ENCODE measurements at regions not wholly inside any gene's neighbourhood (a gene's known extent, or its start where the extent isn't known, plus 50 kb on each side); places are given as distances from the start of the nearest gene placed in this dataset.

DNA sequence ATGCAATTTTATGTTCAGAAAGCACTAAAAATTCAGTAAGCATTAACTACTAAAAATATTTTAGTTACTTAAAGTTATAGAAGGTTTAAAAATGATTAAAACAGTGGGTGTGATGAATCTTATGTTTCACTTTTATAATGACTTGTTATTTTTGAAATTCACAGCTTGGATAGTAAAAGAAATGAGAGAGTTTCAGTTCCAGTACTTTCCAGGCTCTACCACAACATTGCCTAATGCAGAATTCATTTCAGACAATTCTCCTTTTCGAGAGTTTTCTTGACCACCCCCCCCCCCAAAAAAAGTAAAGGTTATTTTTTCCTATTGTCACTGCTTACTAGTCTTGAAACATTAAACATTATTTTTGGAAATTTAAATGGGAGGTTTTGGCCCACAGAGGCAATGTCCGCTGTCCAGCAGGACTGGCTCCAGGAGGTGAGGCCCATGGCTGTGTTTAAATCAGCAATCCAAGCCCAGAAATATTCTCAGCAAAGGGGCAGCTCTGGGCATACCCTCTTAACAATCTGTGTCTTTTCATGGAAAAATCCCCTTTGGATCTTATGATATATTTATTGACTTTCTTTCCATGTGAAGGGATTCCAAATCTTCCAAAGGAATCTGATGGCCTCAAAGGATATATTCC is 519.9 kb downstream of the MAFB start:
- DNase-seq (ENCODE audit: low spot score), result no peak

DNA sequence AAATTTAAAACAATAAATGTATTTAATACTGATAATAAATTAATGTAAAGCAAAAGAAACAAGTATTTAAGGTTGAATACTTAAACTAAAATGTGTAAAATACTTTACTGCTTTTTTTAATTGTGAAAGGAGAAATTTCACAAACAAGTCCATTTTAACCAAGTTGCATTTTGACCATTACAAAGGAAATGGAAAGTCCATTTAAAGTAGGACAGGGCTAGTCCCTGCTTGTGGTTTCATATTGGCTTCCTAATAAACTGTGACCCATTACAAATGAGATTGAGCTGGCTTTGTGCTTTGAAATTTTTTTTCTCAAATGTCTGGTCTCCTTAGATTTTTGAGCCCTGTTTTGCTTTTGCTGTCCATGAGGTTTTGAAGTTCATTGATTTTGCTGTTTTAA is 527.6 kb downstream of the MAFB start:
- no peak for DNase-seq (ENCODE audit: low spot score)

DNA sequence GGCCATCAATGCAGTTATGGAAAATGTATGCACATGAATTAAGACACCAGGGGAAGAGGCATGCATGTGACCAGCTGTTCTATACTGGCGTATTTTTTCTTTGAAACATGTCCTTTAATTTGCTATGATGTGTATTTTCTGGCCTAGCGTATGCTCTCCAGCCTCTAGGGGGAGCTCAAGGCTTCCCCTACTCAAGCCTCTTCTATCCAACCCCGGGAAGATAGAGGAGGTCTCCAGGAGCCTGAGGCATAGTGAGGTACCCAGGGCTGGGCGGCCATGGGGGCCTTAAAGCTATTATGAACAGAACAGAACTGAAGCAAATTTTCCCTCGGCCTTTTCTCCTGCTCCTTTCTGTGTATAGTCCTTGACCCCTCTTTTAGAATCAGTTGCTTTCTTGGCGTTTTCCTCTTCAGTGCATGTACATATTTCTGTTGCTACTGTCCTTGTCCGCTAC is 528.9 kb downstream of the MAFB start:
- no peak for DNase-seq (ENCODE audit: low spot score)

DNA sequence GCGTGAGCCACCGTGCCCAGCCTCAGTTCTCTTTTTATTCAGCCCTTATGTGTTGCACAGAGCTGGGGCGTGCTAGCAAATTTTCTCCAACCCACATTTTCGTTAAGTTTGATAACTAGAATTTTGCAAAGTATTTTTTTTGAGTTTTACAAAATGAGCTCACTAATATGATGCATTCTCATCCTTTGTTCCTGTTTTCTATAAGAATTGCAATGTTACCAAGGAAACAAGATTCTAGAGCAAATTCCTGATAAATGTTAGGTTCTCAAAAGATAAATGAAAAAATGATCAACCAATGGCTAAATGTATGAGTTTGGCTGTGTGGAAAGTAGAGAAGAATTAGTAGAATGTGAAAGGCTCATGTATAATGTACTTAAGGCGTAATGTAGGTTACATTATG is 529.8 kb downstream of the MAFB start:
- DNase-seq (ENCODE audit: low spot score), result no peak

DNA sequence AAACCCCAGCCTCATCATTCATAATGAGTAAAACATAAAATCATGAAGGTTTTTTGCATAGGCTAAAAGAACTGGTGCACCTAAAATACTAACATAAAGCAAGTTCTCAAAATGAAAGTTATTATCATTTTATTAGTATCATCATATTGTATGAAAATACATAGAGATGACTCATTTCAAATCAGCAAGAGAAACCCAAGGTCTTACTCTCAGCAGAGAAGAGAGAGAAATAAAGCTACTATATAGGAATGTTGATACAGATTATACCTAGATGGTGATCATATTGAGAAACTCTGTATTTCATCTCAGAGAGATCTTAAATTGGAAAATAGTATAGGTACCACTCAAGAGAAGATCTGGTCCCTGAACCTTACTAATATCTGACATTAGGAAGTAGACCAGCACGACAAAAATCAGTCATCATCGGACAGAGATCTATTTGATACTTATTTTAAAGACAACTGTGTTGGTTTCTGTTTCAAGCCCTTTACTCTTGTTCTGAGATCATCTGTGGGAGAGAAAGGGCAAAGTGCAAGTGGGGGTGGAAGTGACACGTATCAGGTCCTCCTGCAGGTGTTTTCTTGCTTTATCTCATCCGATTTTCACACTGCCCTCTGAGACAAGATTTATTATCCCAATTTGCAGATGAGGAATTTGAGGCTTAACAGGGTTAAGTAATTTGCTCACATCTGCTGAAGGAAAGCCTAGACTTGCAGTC is 532.3 kb downstream of the MAFB start:
- no peak for DNase-seq (ENCODE audit: low spot score)

DNA sequence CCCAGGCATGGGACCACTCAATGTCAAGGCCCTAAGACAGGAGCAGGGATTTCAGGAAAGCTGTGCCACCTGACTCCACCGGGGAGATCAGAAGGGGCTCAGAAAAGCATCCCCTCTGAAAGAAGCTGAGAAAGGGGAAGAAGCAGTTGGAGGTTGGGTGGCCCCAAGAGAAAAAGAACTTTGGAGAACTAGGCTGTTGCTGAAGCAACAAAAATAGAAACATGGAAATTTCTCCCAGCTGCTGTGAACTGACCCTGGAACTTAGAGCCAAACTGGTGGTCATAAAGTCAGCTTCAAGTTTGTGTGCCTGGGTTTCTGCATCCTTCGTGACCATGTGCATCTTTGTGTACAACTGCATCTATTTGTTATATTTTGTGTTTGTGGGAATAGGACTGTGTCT is 534.5 kb downstream of the MAFB start:
- no peak for DNase-seq (ENCODE audit: low spot score)

DNA sequence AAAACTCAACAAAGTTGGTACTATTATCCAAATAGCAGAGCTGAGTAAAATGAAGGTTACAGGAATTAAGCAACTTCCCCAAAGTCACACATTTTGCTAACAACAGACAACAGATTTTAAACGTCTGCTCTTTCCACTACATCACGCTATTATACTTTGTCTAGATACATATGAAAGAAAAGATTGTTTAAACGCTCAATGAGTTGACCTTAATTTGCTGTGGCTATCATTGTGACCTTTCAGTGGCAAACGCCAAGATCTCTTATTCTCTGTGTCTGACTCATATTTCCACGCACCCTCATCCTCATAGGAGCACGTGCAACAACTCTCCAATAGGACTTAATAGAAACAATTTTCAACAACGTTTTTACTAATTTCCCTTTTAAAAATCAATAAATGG is 540.1 kb downstream of the MAFB start:
- DNase-seq (ENCODE audit: low spot score), result no peak

DNA sequence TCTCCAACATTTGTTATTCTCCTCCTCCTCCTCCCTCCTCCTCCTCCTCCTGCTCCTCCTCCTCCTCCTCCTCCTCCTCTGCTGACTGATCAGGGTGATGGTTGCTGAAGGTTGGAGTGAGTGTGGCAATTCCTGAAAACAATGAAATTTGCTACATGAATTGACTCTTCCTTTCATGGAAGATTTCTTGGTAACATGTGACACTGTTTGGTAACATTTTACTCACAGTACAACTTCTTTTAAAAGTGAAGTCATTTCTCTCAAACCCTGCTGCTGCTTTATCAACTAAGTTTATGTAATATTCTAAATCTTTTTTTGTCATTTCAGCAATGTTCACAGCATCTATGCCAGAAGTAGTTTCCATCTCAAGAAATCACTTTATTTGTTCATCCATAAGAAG is 543.0 kb downstream of the MAFB start:
- DNase-seq (ENCODE audit: low spot score), result no peak

DNA sequence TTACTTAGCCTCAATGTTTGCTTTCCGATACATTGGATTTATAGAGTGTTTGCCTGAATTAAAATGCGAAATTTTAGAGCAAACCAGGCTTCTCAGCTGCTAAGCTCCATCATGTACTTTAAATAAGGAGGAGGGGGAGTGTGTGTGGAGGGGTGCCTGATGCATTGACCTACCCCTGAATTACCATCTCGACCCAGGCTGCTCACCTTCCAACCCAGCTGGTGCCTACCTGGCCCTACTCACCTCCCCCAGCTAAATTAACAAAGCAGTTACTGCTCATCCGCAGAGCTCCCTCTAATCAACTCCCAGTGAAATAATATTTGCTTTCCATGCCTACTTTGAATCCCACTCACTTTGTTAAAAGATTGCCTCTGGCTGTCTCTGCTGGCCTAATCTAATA is 544.5 kb downstream of the MAFB start:
- no peak for DNase-seq (ENCODE audit: low spot score)

DNA sequence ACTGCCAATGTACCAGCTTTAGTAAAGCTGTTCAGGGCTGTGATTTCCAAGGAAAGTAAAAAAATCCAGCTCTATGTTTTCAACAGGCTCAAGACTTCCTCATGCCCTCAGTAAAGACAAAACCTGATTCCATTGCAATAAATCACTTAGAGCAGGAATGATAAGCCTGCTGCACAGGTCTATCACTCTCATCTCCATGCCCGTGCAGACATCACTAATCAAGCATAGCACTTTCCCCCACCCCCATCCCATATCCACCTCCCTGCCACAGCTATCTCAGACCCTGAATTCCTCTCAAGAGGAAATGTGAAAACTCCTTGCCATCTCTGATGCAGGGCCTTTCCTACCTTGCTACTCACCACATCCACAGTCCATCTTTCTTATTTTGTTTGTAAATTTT is 554.9 kb downstream of the MAFB start:
- DNase-seq (ENCODE audit: low spot score), result no peak

DNA sequence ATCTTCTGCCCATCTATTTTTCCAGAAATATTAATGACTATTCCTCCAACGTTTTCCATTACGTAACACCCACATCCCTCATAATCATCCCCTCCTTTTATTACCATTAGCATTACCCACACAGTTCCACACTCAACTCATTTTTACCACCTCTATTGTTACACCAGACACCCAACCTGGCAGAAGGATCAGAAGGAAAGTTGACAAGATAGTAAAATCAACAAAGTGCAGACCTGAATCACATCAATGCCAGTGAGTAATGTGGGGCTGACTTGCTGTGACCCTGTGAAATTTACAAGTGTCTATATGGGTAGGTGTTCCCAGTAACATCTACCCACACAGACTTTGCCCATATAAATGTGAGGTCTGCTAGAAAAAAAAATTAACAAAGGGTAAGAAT is 568.2 kb downstream of the MAFB start:
- DNase-seq (ENCODE audit: low spot score), result no peak

DNA sequence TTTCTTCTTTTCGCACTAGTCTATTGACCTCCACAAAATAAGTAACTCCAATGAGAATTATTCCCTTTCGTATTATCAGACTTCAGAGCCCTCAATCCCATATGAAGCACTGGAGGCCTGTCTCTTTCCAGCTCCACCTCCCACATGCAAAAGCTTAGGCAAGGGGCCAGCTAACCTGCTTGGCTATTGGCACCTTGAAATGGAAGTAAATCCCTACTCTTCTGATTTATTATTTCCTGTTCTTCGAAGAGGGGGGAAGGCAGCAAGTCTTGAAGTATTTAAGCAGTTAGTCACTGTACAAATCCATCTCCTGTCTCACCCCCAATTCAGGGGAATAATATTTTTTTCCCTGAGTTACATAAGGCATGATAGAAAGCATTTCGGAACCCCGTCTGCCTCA is 577.8 kb downstream of the MAFB start:
- DNase-seq (ENCODE audit: low spot score), result no peak

DNA sequence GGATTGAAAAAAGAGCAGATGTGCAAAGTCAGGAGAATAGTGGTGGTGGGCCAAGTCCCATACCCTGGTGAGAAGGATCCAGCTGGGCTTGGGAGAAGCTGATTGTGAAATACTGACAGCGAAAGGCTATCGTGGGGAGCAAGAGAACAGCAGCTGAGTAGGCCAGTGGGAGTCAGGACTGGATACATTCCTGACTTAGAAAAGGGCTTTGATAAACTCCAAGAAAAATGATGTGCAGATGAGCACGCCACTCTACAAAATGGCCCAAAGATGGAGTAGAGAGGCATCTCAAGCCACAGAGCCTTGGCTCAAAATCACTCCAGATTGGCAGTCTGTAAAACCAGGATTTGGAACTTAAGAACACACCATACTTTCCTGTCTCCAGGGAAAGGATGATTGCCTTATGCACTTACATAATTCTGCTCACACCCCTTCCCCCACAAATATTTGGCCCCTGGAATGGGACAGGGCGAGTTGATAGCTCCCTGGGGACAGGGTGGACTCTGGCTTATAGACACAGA is 578.7 kb downstream of the MAFB start:
- DNase-seq (ENCODE audit: low spot score), result no peak

DNA sequence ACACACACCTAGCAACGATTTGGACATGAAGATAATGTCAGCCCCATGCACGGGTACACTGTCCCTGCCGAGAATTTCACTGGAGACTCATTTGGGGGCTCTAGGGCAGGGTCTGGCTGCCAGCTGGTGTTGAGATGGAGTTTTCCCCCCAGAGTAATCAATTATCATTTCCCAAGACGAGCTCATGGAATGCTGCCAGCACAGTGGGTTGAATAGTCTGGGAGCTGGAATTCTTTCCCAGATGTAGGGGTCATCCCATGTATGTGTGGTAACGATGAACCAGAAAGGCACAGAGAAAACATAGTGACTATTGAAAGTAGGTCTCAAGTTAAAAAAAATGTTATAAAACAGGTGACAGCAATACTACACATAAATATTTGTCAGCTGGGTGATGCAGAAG is 579.9 kb downstream of the MAFB start:
- no peak for DNase-seq (ENCODE audit: low spot score)

DNA sequence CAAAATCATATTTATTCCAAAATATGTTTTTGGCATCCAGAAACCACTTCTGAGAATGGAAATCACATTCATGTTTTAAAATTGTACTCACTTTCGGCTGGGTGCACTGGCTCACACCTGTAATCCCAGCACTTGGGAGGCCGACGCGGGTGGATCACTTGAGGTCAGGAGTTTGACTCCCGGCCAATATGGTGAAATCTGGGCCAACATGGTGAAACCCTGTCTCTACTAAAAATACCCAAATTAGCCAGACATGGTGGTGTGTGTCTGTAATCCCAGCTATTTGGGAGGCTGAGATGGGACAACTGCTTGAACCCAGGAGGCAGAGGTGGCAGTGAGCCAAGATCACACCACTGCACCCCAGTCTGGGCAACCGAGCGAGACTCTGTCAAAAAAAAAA is 580.7 kb downstream of the MAFB start:
- DNase-seq (ENCODE audit: low spot score), result no peak

DNA sequence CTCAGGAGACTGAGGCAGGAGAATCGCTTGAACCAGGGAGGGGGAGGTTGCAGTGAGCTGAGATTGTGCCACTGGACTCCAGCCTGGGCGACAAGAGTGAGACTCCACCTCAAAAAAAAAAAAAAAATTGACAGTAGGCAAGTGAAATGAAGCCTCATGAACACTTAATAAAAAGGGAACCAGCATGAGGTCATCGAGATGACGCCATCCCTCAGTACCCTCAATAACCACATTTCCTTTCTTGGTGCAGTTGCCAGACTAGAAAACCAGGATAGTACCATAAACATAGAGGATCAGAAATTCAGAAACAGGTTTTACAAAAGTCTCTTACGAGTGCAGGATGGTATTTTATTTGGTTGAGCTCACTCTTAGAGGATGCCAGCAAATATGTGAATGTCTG is 584.1 kb downstream of the MAFB start:
- no peak for DNase-seq (ENCODE audit: low spot score)

DNA sequence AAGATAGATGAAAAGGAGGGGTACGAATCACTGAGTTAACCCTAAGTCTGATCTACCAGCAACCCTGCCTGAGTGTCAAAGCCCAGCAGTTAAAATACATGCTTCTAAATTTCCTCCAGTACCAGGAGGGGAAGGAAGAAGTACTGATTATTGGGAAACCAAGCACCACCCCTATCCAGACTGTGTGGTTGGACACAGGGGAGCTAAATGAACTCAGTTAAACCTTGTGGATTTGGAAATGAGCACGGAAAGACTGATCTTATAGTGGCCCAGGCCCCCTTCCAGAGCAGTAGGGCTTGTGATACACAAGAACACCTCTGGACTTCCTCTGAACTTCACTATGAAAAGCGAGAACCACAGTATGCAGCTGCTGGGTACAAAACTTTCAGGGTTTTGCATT is 585.6 kb downstream of the MAFB start:
- DNase-seq (ENCODE audit: low spot score), result no peak

DNA sequence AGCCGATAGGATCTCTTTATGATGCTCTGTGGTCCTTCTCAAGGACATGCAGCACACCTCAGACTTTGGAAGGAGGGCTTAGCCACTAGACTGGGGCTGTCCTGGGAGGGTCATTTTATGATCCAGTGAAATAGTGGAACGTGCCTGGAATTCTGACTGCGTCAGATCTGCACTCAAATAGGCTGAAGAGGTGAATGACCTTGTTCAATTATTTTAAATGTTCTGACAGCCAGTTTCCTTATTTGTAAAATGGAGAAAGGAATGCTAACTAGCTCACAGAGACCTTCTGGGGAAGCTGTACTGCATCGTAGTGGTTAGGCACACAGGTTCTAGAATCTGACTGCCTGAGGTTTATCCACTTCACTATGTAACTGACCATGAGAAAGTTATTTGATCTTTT is 587.5 kb downstream of the MAFB start:
- DNase-seq (ENCODE audit: low spot score), result no peak

DNA sequence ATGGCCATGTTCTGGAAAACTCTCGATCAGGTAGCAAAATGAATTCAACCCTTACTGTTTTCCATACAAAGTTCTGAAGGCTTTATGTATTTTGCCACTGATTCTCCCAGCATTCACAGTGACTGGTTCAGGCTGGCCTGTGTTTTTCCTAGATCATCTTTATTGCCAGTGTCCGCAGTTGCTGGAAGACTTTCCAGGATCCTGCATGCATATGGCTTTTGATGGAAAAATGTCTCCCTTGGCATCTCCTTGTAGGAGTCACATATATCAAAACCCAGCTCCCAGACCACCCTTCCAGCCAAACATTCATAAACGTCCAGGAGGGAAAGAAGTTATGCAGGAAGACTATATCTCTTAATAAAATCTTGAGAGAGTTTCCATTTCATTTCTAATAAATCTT is 588.8 kb downstream of the MAFB start:
- DNase-seq (ENCODE audit: low spot score), result no peak

DNA sequence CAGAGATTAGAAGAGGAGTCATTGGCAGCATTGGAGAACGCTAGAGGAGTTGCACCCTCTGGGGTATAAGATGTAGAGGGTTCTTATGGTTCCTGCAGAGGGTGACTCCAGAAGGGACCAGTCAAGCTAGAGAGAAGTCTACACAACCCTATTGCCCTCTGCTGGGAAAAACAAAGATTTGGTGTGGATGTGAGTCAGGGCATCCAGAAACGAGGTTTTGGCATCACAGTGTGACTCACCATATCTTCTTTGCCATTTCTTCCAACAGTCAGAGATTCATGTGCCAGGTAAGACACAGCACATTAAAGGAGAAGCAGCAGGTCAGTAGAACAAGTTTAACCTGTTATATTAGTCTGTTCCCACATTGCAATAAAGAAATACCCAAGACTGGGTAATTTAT is 598.8 kb downstream of the MAFB start:
- DNase-seq (ENCODE audit: low spot score), result no peak

DNA sequence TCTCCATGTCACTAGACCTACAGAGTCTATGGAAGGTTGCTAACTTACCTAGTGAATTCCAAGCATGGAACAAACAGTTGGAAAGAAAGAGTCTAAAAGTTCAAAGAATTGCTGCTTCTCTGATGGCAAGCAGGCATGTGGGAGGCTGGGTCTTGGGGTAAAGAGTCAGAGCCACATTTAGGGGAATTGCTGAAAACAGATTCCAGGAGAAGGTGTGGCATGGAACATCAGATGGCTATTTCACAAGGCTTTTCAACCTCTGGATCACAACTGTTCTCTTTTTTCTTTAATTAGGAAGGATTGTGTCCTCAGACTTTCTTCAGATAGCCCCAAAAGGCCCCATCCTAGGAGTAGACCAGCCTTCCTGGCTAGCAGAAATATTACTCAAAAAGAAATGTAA is 601.5 kb downstream of the MAFB start:
- DNase-seq (ENCODE audit: low spot score), result no peak

DNA sequence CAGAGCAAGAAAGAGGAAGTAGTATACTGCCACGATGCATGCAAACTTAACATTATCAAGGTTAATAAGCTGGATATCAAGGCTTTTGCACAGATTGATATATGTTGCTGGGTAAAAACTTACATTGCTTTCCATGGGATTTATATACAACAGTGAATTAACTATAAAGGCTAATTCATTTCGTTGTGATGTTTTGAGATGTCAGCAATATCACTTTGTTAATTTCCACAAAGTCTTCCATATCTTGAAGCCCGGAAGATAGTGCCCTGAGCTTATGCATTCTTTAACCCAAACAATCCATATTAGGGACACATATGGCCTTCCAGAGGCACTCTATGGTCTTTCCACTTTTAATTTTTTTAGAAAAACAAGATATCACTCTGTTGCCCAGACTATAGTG is 603.5 kb downstream of the MAFB start:
- DNase-seq (ENCODE audit: low spot score), result no peak

DNA sequence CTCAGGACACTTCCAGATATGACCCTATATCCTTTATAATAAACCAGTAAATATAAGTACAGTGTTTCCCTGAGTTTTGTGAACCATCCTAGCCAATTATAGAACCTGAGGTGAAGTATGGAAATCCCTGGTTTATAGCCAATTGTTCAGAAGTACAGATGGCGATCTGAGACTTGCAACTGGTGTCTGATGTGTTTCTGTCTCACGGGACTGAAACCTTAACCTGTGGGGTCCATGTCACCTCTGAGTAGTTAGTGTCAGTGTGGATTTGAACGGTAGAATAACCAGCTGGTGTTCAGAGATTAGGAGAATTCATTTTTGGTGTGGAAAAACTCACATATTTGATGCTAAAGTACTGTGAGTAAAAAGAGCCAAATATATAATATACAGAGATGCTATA is 606.6 kb downstream of the MAFB start:
- no peak for DNase-seq (ENCODE audit: low spot score)

Measured in mesenteric fat pad (tissue), 1 donor.